Effector memory CD8-positive, alpha-beta T cell (primary cell): ENCODE measurements at regions not wholly inside any gene's neighbourhood (a gene's known extent, or its start where the extent isn't known, plus 50 kb on each side); places are given as distances from the start of the nearest gene placed in this dataset.

ENCODE experiments used
- ATAC-seq: fragments of 150-1000 bp; cut with Tn5 transposase; replicated peaks from 2 replicates; pipeline ENCODE4 v1.10.0; 2021; ENCODE audit warnings: mild to moderate bottlenecking, moderate library complexity
- DNase-seq, 3 experiments: peaks; one replicate each; pipeline ENCODE4 v3.0.0; 2021
- H3K27ac Mint-ChIP-seq, 2 donors: one replicate each; pipeline ENCODE4 v1.8.0; 2022; ENCODE audit warnings: mild to moderate bottlenecking in 2 of 2, mixed read lengths in 2 of 2, moderate library complexity in 2 of 2
- H3K27me3 Mint-ChIP-seq, 2 donors: one replicate each; pipeline ENCODE4 v1.8.0; 2022; ENCODE audit warnings: mixed read lengths in 2 of 2
- H3K36me3 Mint-ChIP-seq: one replicate; pipeline ENCODE4 v1.8.0; 2022; ENCODE audit warnings: mild to moderate bottlenecking, moderate library complexity, mixed read lengths; ENCODE audit not compliant: insufficient read depth
- H3K4me1 Mint-ChIP-seq, 2 donors: one replicate each; pipeline ENCODE4 v1.8.0; 2022; ENCODE audit warnings: low read depth in 2 of 2, mixed read lengths in 2 of 2
- H3K4me3 Mint-ChIP-seq, 2 donors: one replicate each; pipeline ENCODE4 v1.8.0; 2022; ENCODE audit warnings: mild to moderate bottlenecking in 2 of 2, mixed read lengths in 2 of 2, moderate library complexity in 2 of 2
- H3K9me3 Mint-ChIP-seq, 2 donors: one replicate each; pipeline ENCODE4 v1.8.0; 2022; ENCODE audit warnings: mixed read lengths in 2 of 2

DNA sequence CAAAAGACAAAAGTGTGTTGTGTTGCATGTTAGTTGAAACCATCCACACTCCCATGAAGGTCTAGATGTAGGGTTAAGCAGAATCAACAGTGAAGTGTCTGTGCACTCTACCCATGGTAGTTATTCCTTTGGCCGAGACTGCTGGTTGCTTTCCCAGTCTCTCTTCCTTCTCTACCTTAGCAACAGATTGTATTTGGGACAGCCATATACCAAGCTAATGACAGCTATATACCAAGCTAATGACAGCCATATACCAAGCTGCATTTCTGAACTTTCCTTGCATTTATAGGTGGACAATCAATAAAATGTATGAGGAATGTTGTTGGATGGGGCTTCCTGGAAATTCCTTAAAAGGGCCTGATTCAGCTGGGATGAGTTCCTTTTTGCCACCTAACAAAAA is 80.5 kb upstream of the ENPEP start:
- DNase-seq = no peak
- no peak for ATAC-seq
- Mint-ChIP-seq H3K4me1 (no peaks in the 10 kb centered on the region), H3K9me3 (no peaks in the 10 kb centered on the region), H3K27me3 (peaks cover 22 to 31% of the 10 kb centered on the region in 2 donors), H3K27ac (no peak overlapping the region), H3K4me3 (no peak overlapping the region), H3K36me3 (no peaks in the 10 kb centered on the region)

GRCh38 chr4:110394871-110395270 is 81.1 kb upstream of the ENPEP start:
- Mint-ChIP-seq H3K9me3 (no peaks in the 10 kb centered on the region), H3K36me3 (no peaks in the 10 kb centered on the region), H3K4me3 (no peak overlapping the region), H3K4me1 (no peaks in the 10 kb centered on the region), H3K27me3 (peaks cover 20 to 31% of the 10 kb centered on the region in 2 donors), H3K27ac (no peak overlapping the region)
- ATAC-seq (no peak), DNase-seq (no peak)

GRCh38 chr4:110381784-110382183 is 94.2 kb upstream of the ENPEP start:
- Mint-ChIP-seq H3K4me1 (no peaks in the 10 kb centered on the region), H3K9me3 (peaks cover 8 to 15% of the 10 kb centered on the region in 2 donors), H3K36me3 (no peaks in the 10 kb centered on the region), H3K27ac (no peak overlapping the region), H3K4me3 (no peak overlapping the region), H3K27me3 (peaks cover 11 to 17% of the 10 kb centered on the region in 2 donors)
- ATAC-seq (no peak), DNase-seq (no peak)

GRCh38 chr4:110372485-110372884 is 103.5 kb upstream of the ENPEP start:
- no peak overlapping the region for H3K4me3 Mint-ChIP-seq
- H3K27me3 Mint-ChIP-seq = peaks cover 10 to 34% of the 10 kb centered on the region in 2 donors
- ATAC-seq (no peak), DNase-seq (no peak)
- no peaks in the 10 kb centered on the region for H3K9me3 Mint-ChIP-seq
- no peak overlapping the region for H3K27ac Mint-ChIP-seq
- no peaks in the 10 kb centered on the region for H3K36me3 Mint-ChIP-seq
- H3K4me1 Mint-ChIP-seq = no peaks in the 10 kb centered on the region

DNA sequence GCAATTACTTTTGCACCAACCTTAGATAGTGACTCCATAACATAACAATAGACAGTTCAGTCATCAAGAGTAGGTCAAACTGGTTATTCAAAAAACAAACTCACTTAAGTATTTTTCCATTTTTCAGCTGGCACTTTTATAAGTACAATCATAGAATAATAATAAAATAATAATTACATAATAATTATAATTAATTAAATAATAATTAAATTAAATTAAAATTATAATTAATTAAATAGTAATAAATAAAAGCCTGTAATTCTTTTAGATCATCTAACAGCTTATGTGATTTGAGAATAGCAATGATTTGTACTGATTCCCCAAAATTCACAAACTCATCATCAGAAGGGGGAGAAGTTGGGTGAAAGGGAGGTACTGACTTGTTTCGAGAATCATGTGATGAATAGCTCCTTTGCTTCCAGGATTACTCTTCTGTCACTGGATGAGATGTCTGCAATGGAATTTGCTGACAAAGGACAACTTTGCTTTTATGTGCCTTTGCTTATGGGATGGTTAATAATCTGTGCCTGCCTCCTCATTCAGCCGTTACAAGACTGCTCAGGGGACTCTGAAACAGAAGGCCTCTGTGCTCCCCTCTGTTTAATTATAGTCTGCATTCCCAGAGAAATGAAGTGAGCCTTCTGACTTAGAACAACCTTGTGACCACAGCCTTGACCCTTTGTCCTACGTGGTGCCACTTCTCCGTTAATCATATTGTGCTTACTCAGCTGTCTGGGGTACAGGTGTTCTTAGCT is 104.8 kb upstream of the ENPEP start:
- H3K4me3 Mint-ChIP-seq = no peak overlapping the region

GRCh38 chr4:110368409-110368808 is 107.5 kb upstream of the ENPEP start:
- Mint-ChIP-seq H3K36me3 (no peaks in the 10 kb centered on the region), H3K9me3 (no peaks in the 10 kb centered on the region), H3K27ac (no peak overlapping the region), H3K4me1 (no peaks in the 10 kb centered on the region), H3K27me3 (peaks cover 23 to 42% of the 10 kb centered on the region in 2 donors), H3K4me3 (no peak overlapping the region)
- DNase-seq (no peak), ATAC-seq (no peak)

More for the DNA sequence above, 104.8 kb upstream of the ENPEP start:
- H3K9me3 Mint-ChIP-seq = no peaks in the 10 kb centered on the region
- DNase-seq (no peak), ATAC-seq (no peak)
- no peaks in the 10 kb centered on the region for H3K4me1 Mint-ChIP-seq
- no peaks in the 10 kb centered on the region for H3K36me3 Mint-ChIP-seq
- H3K27me3 Mint-ChIP-seq = peaks cover 16 to 44% of the 10 kb centered on the region in 2 donors
- H3K27ac Mint-ChIP-seq = no peak overlapping the region

GRCh38 chr4:110367156-110367555 is 108.8 kb upstream of the ENPEP start:
- Mint-ChIP-seq H3K27me3 (peaks cover 13 to 31% of the 10 kb centered on the region in 2 donors), H3K9me3 (no peaks in the 10 kb centered on the region), H3K36me3 (no peaks in the 10 kb centered on the region), H3K4me3 (no peak overlapping the region), H3K27ac (no peak overlapping the region), H3K4me1 (peaks cover 0 to under 1% of the 10 kb centered on the region in 2 donors)
- DNase-seq (no peak), ATAC-seq (no peak)

DNA sequence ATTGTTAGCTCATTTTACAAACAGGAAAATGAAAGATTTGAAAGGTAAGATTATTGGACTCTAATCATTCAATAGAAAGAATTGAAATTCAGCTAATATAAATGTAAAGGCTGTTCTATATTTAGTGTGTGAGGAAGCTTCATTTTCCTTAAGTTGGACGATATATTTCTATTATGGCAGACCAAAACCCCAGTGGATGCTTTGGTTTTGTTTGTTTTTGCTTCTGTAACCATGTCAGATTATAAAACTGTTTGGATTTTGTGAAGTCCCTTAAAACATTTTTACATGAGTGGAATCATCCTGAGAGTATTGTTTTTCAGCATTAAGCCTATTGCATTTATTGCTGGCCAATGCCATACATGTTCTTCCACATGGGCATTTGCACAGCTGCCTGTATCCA is 110.2 kb upstream of the ENPEP start:
- no peaks in the 10 kb centered on the region for H3K9me3 Mint-ChIP-seq
- peaks cover 13 to 31% of the 10 kb centered on the region in 2 donors for H3K27me3 Mint-ChIP-seq
- no peak overlapping the region for H3K4me3 Mint-ChIP-seq
- H3K4me1 Mint-ChIP-seq = peaks cover 0 to 5% of the 10 kb centered on the region in 2 donors
- no peak overlapping the region for H3K27ac Mint-ChIP-seq
- ATAC-seq (no peak), DNase-seq (no peak)
- H3K36me3 Mint-ChIP-seq = no peaks in the 10 kb centered on the region

- H3K9me3 Mint-ChIP-seq = no peaks in the 10 kb centered on the region
- H3K4me3 Mint-ChIP-seq = no peak overlapping the region
- DNase-seq (no peak), ATAC-seq (no peak)
- H3K27me3 Mint-ChIP-seq = peaks cover 13 to 31% of the 10 kb centered on the region in 2 donors
- no peak overlapping the region for H3K27ac Mint-ChIP-seq
- H3K4me1 Mint-ChIP-seq = peaks cover 0 to 5% of the 10 kb centered on the region in 2 donors
- no peaks in the 10 kb centered on the region for H3K36me3 Mint-ChIP-seq
These were observed 110.9 kb upstream of the ENPEP start for GRCh38 chr4:110364911-110365520.

DNA sequence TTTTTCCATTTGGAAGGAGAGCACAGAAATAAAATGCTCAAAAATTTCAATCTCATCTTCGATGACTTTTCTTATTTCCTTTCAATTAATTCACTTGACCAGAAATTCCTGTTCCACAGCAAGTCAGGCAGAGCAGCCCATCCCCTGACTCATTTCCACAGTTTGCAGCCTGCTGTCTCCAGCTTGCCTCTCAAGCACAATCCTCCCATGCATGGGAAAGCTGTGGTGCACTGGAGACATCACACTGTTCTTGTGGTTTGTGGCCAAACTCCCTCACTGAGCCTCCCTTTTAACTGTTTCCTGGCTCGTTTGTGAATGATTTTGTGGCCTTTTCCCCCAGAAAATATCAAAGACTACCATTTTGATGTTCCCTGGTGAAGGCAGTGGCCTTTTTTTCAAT is 114.0 kb upstream of the ENPEP start:
- ATAC-seq = no peak
- H3K27me3 Mint-ChIP-seq = peaks cover 11 to 24% of the 10 kb centered on the region in 2 donors
- H3K36me3 Mint-ChIP-seq = no peaks in the 10 kb centered on the region
- no peak overlapping the region for H3K27ac Mint-ChIP-seq
- peaks cover 0 to 5% of the 10 kb centered on the region in 2 donors for H3K4me1 Mint-ChIP-seq
- no peak for DNase-seq
- no peaks in the 10 kb centered on the region for H3K9me3 Mint-ChIP-seq
- no peak overlapping the region for H3K4me3 Mint-ChIP-seq

DNA sequence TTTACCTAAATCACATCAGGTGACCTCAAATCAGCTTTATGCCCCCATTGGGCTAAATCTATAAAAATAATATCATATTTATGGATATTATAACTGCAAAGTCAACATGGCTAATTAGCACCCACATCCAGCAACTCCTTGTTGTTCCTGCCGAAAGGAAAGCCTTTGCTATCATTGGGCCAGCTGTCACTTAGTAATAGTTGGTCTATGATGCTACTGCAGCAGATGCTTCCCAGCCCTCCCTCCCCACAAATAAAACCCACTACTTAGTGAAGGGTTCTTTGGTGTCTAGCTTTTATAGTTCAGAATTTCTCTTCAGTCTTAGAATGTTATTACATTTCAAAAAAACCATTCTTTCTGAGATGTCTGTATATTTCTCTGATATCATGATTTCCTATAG is 116.9 kb upstream of the ENPEP start:
- no peak overlapping the region for H3K4me3 Mint-ChIP-seq
- no peak for ATAC-seq
- no peaks in the 10 kb centered on the region for H3K9me3 Mint-ChIP-seq
- DNase-seq = no peak
- no peaks in the 10 kb centered on the region for H3K36me3 Mint-ChIP-seq
- peaks cover 0 to 5% of the 10 kb centered on the region in 2 donors for H3K4me1 Mint-ChIP-seq
- peaks cover 7 to 11% of the 10 kb centered on the region in 2 donors for H3K27me3 Mint-ChIP-seq
- H3K27ac Mint-ChIP-seq = no peak overlapping the region

DNA sequence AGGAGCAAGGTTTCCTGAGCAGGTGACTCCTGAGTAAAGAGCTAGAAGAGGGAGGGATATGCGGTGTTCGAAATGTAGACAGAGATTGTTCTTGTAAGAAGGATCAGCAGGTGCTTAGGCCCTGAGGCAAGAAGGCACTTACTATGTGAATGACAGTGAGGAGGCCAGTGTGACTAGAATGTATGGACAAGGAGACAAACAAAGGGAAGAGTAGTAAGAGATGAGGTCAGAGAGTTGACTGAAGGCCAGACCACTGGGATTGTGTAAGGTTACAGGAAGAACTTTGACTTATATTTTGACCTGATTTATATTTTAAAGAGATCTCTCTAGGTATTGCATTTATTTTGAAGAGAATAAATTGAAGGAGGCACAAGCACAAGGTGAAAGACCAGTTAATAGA is 118.4 kb upstream of the ENPEP start:
- ATAC-seq = no peak

DNA sequence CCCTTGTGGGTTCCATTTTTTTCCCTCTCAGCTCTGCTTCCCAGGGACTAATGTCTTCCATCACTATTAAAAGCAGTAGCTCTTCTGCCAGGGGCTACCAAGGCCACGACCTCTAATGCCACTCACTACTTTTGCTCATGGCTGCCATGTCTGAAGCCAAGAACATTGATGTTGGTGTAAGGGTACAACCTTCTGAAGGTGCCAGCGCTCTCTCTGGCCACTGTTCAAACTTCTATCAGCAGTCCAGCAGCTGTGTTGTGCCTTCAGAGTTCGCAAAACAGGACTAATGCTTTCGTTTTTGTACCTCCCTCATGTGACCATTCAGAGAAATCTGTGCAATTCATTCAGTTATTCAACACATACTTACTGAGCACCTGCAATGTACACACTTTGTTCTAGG is 121.5 kb upstream of the ENPEP start:
- no peak for DNase-seq
- Mint-ChIP-seq H3K4me3 (no peak overlapping the region), H3K27me3 (peaks cover 18 to 30% of the 10 kb centered on the region in 2 donors), H3K27ac (no peak overlapping the region), H3K9me3 (no peaks in the 10 kb centered on the region), H3K4me1 (no peaks in the 10 kb centered on the region), H3K36me3 (peaks cover 2% of the 10 kb centered on the region)
- no peak for ATAC-seq

More for the DNA sequence above, 118.4 kb upstream of the ENPEP start:
- H3K27ac Mint-ChIP-seq = no peak overlapping the region
- H3K27me3 Mint-ChIP-seq = peaks cover 18 to 23% of the 10 kb centered on the region in 2 donors
- H3K4me1 Mint-ChIP-seq = peaks cover 0 to 5% of the 10 kb centered on the region in 2 donors
- DNase-seq = no peak
- H3K36me3 Mint-ChIP-seq = peaks cover 2% of the 10 kb centered on the region
- no peaks in the 10 kb centered on the region for H3K9me3 Mint-ChIP-seq
- H3K4me3 Mint-ChIP-seq = no peak overlapping the region
